ENCODE measurements at regions not wholly inside any gene's neighbourhood (a gene's known extent, or its start where the extent isn't known, plus 50 kb on each side); places are given as distances from the start of the nearest gene placed in this dataset.

- no peak overlapping the region for H3K27ac Mint-ChIP-seq (ENCODE audit: unreplicated experiment)
- H3K4me3 Mint-ChIP-seq (ENCODE audit: unreplicated experiment), result no peak overlapping the region
- no peaks in the 10 kb centered on the region for H3K27me3 Mint-ChIP-seq (ENCODE audit: unreplicated experiment)
- no peak for TF ChIP-seq CTCF (IDR thresholded peaks at IDR 0.05; ENCODE audit: partially characterized antibody, unreplicated experiment)
- no peaks in the 10 kb centered on the region for H3K9me3 Mint-ChIP-seq (ENCODE audit: unreplicated experiment)
- H3K4me1 Mint-ChIP-seq (ENCODE audit: low read depth, unreplicated experiment), result no peaks in the 10 kb centered on the region
- DNase-seq, result no peak
- no peaks in the 10 kb centered on the region for H3K36me3 Mint-ChIP-seq (ENCODE audit: unreplicated experiment)
Observed at GRCh38 chrX:116238093-116238492, 67.5 kb downstream of the AGTR2 start.

- no peaks in the 10 kb centered on the region for H3K4me1 Mint-ChIP-seq (ENCODE audit: low read depth, unreplicated experiment)
- no peaks in the 10 kb centered on the region for H3K36me3 Mint-ChIP-seq (ENCODE audit: unreplicated experiment)
- TF ChIP-seq CTCF (IDR thresholded peaks at IDR 0.05; ENCODE audit: partially characterized antibody, unreplicated experiment), result no peak
- no peak overlapping the region for H3K4me3 Mint-ChIP-seq (ENCODE audit: unreplicated experiment)
- no peaks in the 10 kb centered on the region for H3K27me3 Mint-ChIP-seq (ENCODE audit: unreplicated experiment)
- H3K27ac Mint-ChIP-seq (ENCODE audit: unreplicated experiment), result no peak overlapping the region
- no peak for DNase-seq
- H3K9me3 Mint-ChIP-seq (ENCODE audit: unreplicated experiment), result no peaks in the 10 kb centered on the region
Observed at GRCh38 chrX:116238567-116239255, 68.2 kb downstream of the AGTR2 start.

GRCh38 chrX:116239944-116240840 lies 69.6 kb downstream of the AGTR2 start:
- Mint-ChIP-seq H3K9me3 (ENCODE audit: unreplicated experiment) (no peaks in the 10 kb centered on the region), H3K36me3 (ENCODE audit: unreplicated experiment) (no peaks in the 10 kb centered on the region), H3K27me3 (ENCODE audit: unreplicated experiment) (no peaks in the 10 kb centered on the region), H3K4me1 (ENCODE audit: low read depth, unreplicated experiment) (no peaks in the 10 kb centered on the region), H3K4me3 (ENCODE audit: unreplicated experiment) (no peak overlapping the region), H3K27ac (ENCODE audit: unreplicated experiment) (no peak overlapping the region)
- no peak for TF ChIP-seq CTCF (IDR thresholded peaks at IDR 0.05; ENCODE audit: partially characterized antibody, unreplicated experiment)
- no peak for DNase-seq

- DNase-seq, result no peak
- Mint-ChIP-seq H3K36me3 (ENCODE audit: unreplicated experiment) (no peaks in the 10 kb centered on the region), H3K27me3 (ENCODE audit: unreplicated experiment) (no peaks in the 10 kb centered on the region), H3K9me3 (ENCODE audit: unreplicated experiment) (no peaks in the 10 kb centered on the region), H3K4me1 (ENCODE audit: low read depth, unreplicated experiment) (no peaks in the 10 kb centered on the region), H3K27ac (ENCODE audit: unreplicated experiment) (no peak overlapping the region), H3K4me3 (ENCODE audit: unreplicated experiment) (no peak overlapping the region)
- TF ChIP-seq CTCF (IDR thresholded peaks at IDR 0.05; ENCODE audit: partially characterized antibody, unreplicated experiment), result no peak
Observed at GRCh38 chrX:116241001-116241400, 70.5 kb downstream of the AGTR2 start.

- Mint-ChIP-seq H3K9me3 (ENCODE audit: unreplicated experiment) (no peaks in the 10 kb centered on the region), H3K27ac (ENCODE audit: unreplicated experiment) (no peak overlapping the region), H3K4me3 (ENCODE audit: unreplicated experiment) (no peak overlapping the region), H3K4me1 (ENCODE audit: low read depth, unreplicated experiment) (no peaks in the 10 kb centered on the region), H3K27me3 (ENCODE audit: unreplicated experiment) (no peaks in the 10 kb centered on the region), H3K36me3 (ENCODE audit: unreplicated experiment) (no peaks in the 10 kb centered on the region)
- no peak for TF ChIP-seq CTCF (IDR thresholded peaks at IDR 0.05; ENCODE audit: partially characterized antibody, unreplicated experiment)
- DNase-seq, result no peak
Observed at GRCh38 chrX:116243039-116243438, 72.5 kb downstream of the AGTR2 start.
